A673 (cell line): ENCODE measurements at regions not wholly inside any gene's neighbourhood (a gene's known extent, or its start where the extent isn't known, plus 50 kb on each side); places are given as distances from the start of the nearest gene placed in this dataset.

Source experiments
- BruUV-seq: library from RNA; stranded (reverse); fragments of 400-500 nt; replicated peaks from 2 replicates; lab custom pipeline; 2021; lab: Mats Ljungman, UMichigan
- CTCF ChIA-PET: fragments of 300-600 bp; sonication (Branson Sonifier 250); formaldehyde crosslinking; loops from one replicate; lab custom pipeline; 2022; ENCODE audit warnings: antibody characterized with exemption; lab: Charles Lee
- POLR2A ChIA-PET: fragments of 300-600 bp; sonication (Branson Sonifier 250); formaldehyde crosslinking; loops from one replicate; lab custom pipeline; 2022; ENCODE audit warnings: antibody characterized with exemption; ENCODE audit not compliant: low non-redundant PET; lab: Charles Lee
- DNase-seq: peaks from one replicate; pipeline ENCODE4 v3.0.0-alpha.2; 2015; ENCODE audit warnings: low spot score
- H3K27ac ChIP-seq: fragments of 200-600 bp; sonication (generic); 2 replicates; pipeline ENCODE4 v1.5.1; 2016; ENCODE audit warnings: mixed run types, low read depth, mild to moderate bottlenecking, mixed read lengths, antibody characterized with exemption, low read length; ENCODE audit not compliant: poor library complexity, severe bottlenecking
- H3K27me3 ChIP-seq: fragments of 200-600 bp; sonication (generic); replicated peaks from 2 replicates; pipeline ENCODE4 v1.6.1; 2017; ENCODE audit warnings: mixed run types, low read depth, mild to moderate bottlenecking, mixed read lengths, antibody characterized with exemption, low read length; ENCODE audit not compliant: insufficient read depth, poor library complexity
- H3K36me3 ChIP-seq: fragments of 200-600 bp; sonication (generic); 2 replicates; pipeline ENCODE4 v1.6.1; 2016; ENCODE audit warnings: mixed run types, mild to moderate bottlenecking, mixed read lengths, antibody characterized with exemption, low read length; ENCODE audit not compliant: insufficient read depth, poor library complexity, severe bottlenecking
- H3K4me1 ChIP-seq: fragments of 200-600 bp; sonication (generic); 2 replicates; pipeline ENCODE4 v1.6.1; 2017; ENCODE audit warnings: mixed run types, mild to moderate bottlenecking, mixed read lengths, antibody characterized with exemption, low read length; ENCODE audit not compliant: insufficient read depth, poor library complexity, severe bottlenecking
- H3K4me3 ChIP-seq: fragments of 200-600 bp; sonication (generic); 2 replicates; pipeline ENCODE4 v1.5.1; 2016; ENCODE audit warnings: low read depth, mixed run types, mild to moderate bottlenecking, mixed read lengths, low read length; ENCODE audit not compliant: poor library complexity, severe bottlenecking
- H3K9me3 ChIP-seq: fragments of 200-600 bp; sonication (generic); 2 replicates; pipeline ENCODE4 v1.6.1; 2016; ENCODE audit warnings: mixed run types, low read depth, mild to moderate bottlenecking, mixed read lengths, antibody characterized with exemption, low read length; ENCODE audit not compliant: poor library complexity, severe bottlenecking
- EZH2 ChIP-seq: fragments of 200-600 bp; sonication (generic); IDR thresholded peaks from 2 replicates; pipeline ENCODE4 v1.6.1; 2017; ENCODE audit warnings: borderline replicate concordance, low read depth, mild to moderate bottlenecking, mixed read lengths, antibody characterized with exemption, low read length; ENCODE audit not compliant: poor library complexity, severe bottlenecking
- intact Hi-C: fragments of 100-400 bp; cut with micrococcal nuclease; formaldehyde crosslinking; loops from one replicate; pipeline ENCODE4 v1.10.0; 2022; ENCODE audit not compliant: unreplicated experiment
- TF ChIP-seq, protein P1 (sequence below): fragments of 300-800, 200-600 bp; sonication (generic); conservative IDR thresholded peaks from 2 replicates; pipeline ENCODE4 v1.5.1; 2017; ENCODE audit warnings: low read depth, mild to moderate bottlenecking, antibody characterized with exemption, low read length, moderate library complexity, mixed read lengths

DNA sequence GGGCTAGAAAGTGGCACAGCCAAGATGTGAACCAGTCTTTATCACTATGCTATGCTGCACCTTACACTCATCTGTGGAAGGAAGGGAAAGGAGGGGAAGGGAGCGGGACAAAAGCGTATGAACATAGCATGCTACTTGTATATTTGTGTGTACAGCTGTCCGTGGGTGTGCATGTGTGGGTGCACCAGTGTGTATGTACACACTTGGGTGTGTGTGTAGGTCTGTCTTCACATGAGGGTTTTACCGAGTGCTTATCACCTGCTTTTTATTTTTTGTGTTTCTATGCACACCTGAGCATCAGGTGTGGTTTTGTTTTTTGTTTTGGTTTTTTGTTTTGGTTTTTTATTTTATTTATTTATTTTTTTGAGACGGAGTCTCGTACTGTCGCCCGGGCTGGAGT lies 255.7 kb downstream of the RRAGC start:
- H3K4me3 ChIP-seq: no peak overlapping the region
- CTCF ChIA-PET: no interaction called here
- H3K36me3 ChIP-seq: no peaks in the 10 kb centered on the region
- DNase-seq: no peak
- H3K27ac ChIP-seq: no peak overlapping the region
- H3K27me3 ChIP-seq: no peaks in the 10 kb centered on the region
- intact Hi-C loops: no loop called here
- no TSS peak for BruUV-seq
- POLR2A ChIA-PET: no interaction called here
- TF ChIP-seq, protein P1, sequence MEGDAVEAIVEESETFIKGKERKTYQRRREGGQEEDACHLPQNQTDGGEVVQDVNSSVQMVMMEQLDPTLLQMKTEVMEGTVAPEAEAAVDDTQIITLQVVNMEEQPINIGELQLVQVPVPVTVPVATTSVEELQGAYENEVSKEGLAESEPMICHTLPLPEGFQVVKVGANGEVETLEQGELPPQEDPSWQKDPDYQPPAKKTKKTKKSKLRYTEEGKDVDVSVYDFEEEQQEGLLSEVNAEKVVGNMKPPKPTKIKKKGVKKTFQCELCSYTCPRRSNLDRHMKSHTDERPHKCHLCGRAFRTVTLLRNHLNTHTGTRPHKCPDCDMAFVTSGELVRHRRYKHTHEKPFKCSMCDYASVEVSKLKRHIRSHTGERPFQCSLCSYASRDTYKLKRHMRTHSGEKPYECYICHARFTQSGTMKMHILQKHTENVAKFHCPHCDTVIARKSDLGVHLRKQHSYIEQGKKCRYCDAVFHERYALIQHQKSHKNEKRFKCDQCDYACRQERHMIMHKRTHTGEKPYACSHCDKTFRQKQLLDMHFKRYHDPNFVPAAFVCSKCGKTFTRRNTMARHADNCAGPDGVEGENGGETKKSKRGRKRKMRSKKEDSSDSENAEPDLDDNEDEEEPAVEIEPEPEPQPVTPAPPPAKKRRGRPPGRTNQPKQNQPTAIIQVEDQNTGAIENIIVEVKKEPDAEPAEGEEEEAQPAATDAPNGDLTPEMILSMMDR: no peak
- no peak for TF ChIP-seq EZH2
- H3K9me3 ChIP-seq: no peaks in the 10 kb centered on the region
- H3K4me1 ChIP-seq: peaks cover 10% of the 10 kb centered on the region

DNA sequence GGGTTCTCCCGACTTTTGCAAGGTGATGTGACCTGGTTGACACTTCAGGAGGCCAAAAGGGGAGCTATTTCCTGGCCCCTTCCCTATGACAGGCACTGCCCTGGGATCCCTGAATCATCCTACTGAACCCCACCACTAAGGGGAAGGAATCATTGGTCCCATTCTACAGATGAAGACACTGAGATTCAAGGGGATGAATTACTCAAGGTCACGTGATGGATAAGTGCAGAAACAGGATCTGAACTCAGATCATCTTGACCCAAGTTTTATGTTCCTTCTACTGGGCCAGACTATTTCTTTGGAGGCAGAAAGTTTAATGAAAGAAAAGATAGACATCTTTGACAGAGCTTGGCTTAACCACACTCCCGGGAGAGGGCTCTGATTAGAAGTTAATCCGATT lies 258.7 kb downstream of the RRAGC start:
- ChIA-PET CTCF (no interaction called here), POLR2A (no interaction called here)
- intact Hi-C loops: no loop called here
- no peaks in the 10 kb centered on the region for H3K36me3 ChIP-seq
- H3K27ac ChIP-seq: no peak overlapping the region
- H3K4me3 ChIP-seq: no peak overlapping the region
- H3K27me3 ChIP-seq: no peaks in the 10 kb centered on the region
- H3K9me3 ChIP-seq: no peaks in the 10 kb centered on the region
- H3K4me1 ChIP-seq: no peaks in the 10 kb centered on the region
- no TSS peak for BruUV-seq
- TF ChIP-seq EZH2: no peak
- TF ChIP-seq, protein P1: no peak
- DNase-seq: no peak

DNA sequence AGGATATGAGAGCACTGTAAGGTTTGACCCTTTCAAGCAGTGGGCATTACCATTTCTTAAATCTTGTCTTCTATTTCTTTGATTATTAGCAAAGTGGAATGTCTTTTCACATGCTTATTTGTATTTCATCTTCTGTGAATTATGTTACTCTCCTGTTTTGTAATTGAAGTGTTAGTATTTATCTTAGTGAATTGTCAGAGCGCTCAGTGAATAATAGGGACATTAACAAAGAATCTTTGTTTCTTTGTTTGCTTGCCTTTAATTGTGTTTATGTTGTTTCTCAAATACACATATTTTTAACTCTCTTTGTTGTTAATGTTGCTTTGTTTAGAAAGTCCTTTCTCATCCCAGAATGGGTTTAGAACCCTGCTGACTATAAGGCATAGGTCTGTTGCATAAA lies 259.3 kb downstream of the RRAGC start:
- Histone ChIP-seq H3K9me3 (no peaks in the 10 kb centered on the region), H3K4me1 (no peaks in the 10 kb centered on the region), H3K27me3 (no peaks in the 10 kb centered on the region), H3K36me3 (no peaks in the 10 kb centered on the region), H3K27ac (no peak overlapping the region), H3K4me3 (no peak overlapping the region)
- intact Hi-C loops: no loop called here
- no peak for DNase-seq
- BruUV-seq: no TSS peak
- no peak for TF ChIP-seq EZH2
- TF ChIP-seq, protein P1: no peak
- CTCF ChIA-PET: no interaction called here
- POLR2A ChIA-PET: no interaction called here
